ENCODE measurements at regions not wholly inside any gene's neighbourhood (a gene's known extent, or its start where the extent isn't known, plus 50 kb on each side); places are given as distances from the start of the nearest gene placed in this dataset.

DNA sequence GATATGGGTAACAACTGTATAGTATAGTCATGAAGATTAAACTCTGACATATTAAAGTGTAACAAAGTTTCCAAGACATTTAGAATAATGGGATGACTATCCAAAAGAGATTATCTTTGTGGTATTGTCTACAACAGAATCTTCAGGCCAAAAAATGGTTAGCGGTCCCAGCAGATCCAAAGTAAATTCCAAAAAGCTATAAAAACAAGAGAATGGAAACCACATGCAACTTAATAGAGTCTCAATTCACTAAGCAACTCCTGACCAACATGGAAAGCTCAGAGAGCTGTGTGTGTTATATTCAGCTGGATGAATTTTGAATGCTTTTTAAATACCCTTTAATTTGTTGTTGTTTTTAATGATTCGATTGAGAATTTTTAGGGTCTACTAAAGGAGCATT, 688.2 kb downstream of the CETN3 start:
- Mint-ChIP-seq H3K36me3 (ENCODE audit: insufficient read depth) (no peaks in the 10 kb centered on the region), H3K27me3 (no peaks in the 10 kb centered on the region), H3K4me3 (ENCODE audit: low read depth) (no peak overlapping the region), H3K27ac (no peak overlapping the region), H3K4me1 (ENCODE audit: low read depth) (no peaks in the 10 kb centered on the region), H3K9me3 (ENCODE audit: low read depth) (no peaks in the 10 kb centered on the region)
- TF ChIP-seq, protein P1, sequence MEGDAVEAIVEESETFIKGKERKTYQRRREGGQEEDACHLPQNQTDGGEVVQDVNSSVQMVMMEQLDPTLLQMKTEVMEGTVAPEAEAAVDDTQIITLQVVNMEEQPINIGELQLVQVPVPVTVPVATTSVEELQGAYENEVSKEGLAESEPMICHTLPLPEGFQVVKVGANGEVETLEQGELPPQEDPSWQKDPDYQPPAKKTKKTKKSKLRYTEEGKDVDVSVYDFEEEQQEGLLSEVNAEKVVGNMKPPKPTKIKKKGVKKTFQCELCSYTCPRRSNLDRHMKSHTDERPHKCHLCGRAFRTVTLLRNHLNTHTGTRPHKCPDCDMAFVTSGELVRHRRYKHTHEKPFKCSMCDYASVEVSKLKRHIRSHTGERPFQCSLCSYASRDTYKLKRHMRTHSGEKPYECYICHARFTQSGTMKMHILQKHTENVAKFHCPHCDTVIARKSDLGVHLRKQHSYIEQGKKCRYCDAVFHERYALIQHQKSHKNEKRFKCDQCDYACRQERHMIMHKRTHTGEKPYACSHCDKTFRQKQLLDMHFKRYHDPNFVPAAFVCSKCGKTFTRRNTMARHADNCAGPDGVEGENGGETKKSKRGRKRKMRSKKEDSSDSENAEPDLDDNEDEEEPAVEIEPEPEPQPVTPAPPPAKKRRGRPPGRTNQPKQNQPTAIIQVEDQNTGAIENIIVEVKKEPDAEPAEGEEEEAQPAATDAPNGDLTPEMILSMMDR (IDR thresholded peaks at IDR 0.05; ENCODE audit: unreplicated experiment) = no peak
- no peak for DNase-seq (ENCODE audit: low spot score, unreplicated experiment)

DNA sequence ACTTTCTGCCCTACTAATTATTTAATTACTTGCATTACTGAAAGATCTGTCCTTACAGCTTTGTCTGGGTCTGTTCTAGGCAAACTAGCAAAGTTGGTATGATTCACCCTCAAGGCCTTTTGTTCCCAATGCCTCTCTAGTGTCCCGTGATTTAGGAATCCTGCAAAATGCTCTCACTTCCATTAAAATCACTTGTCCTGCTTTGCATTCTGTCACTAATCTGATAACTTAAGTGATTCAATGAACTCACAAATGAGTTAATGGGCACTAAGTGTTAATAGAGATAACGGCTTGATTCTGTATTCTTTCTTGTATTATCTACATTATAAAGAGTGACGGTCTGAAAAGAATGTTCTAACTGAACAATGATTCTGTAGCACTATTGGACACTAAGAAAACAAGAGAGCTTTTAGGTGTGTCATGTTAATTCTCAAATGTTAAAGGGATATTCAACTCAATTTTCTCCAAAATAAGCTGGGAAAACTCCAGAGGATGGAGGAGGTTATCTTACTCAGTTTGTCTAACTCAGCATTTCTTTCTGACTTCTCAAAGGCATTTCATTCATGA, 697.3 kb downstream of the CETN3 start:
- no peaks in the 10 kb centered on the region for H3K36me3 Mint-ChIP-seq (ENCODE audit: insufficient read depth)
- H3K27ac Mint-ChIP-seq = no peak overlapping the region

DNA sequence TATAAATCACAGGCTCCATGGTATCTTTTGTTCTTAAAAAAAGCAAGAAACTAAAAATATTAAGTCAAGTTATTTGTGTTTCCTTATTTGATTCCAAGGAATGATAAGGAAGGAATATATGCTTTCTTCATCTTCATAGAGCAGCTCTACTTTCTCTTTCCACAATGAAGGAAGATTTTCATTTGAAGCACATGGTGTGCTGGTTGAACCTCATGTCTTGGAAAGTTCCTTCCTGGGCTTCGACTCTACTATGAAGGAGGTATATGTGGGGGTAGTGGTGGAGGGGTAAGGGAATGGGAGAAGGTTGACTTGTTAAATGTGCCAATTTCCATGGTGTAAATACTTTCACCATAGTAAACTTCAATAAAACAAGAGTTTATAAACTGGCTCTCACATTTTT, 698.0 kb downstream of the CETN3 start:
- no peaks in the 10 kb centered on the region for H3K27me3 Mint-ChIP-seq
- peaks cover 8% of the 10 kb centered on the region for H3K9me3 Mint-ChIP-seq (ENCODE audit: low read depth)
- H3K4me1 Mint-ChIP-seq (ENCODE audit: low read depth) = no peaks in the 10 kb centered on the region
- no peaks in the 10 kb centered on the region for H3K36me3 Mint-ChIP-seq (ENCODE audit: insufficient read depth)
- DNase-seq (ENCODE audit: low spot score, unreplicated experiment) = no peak
- no peak overlapping the region for H3K4me3 Mint-ChIP-seq (ENCODE audit: low read depth)
- TF ChIP-seq, protein P1 (IDR thresholded peaks at IDR 0.05; ENCODE audit: unreplicated experiment) = no peak
- H3K27ac Mint-ChIP-seq = no peak overlapping the region

More for the DNA sequence above, 697.3 kb downstream of the CETN3 start:
- H3K4me1 Mint-ChIP-seq (ENCODE audit: low read depth) = no peaks in the 10 kb centered on the region
- TF ChIP-seq, protein P1 (IDR thresholded peaks at IDR 0.05; ENCODE audit: unreplicated experiment) = no peak
- no peak for DNase-seq (ENCODE audit: low spot score, unreplicated experiment)
- H3K4me3 Mint-ChIP-seq (ENCODE audit: low read depth) = no peak overlapping the region
- peaks cover 8% of the 10 kb centered on the region for H3K9me3 Mint-ChIP-seq (ENCODE audit: low read depth)
- H3K27me3 Mint-ChIP-seq = no peaks in the 10 kb centered on the region

DNA sequence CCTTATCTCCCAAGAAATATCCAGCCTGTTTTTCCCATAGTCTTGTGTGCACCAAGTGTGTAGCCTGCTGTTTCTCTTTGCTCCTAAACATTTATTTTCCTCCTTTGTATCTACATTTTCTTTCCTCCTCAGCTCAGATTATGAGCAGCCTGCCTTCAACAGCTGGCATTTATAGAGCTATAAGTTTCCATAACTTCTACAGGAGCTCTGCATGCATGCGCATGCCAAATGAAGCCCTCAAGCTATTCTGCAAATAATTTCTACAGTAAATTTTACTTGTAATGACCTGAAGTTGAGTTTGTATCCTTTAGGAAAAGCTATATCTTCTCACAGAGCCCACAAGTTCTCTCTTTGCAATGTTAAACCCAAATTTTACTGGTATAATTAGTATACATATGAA, 699.5 kb downstream of the CETN3 start:
- Mint-ChIP-seq H3K4me3 (ENCODE audit: low read depth) (no peak overlapping the region), H3K36me3 (ENCODE audit: insufficient read depth) (no peaks in the 10 kb centered on the region)
- TF ChIP-seq, protein P1 (IDR thresholded peaks at IDR 0.05; ENCODE audit: unreplicated experiment) = no peak

DNA sequence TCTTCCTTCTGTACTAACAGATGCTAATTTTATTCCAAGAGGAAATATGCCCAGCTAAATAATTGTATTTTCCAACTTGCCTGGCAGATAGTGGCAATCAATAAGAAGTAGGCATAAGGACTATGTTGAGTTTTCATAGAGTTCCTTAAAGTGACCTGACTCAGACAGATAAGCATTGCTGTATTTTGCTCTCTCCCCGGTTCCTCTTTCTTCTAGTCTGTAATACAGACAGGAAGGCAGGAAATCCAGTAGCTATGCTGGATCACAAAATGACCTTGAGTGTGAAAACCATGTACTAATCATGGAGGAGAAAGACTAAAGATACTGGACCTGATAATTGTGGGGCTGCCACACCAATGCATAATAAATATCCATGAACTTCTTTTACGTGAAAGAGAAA, 701.7 kb downstream of the CETN3 start:
- no peak for DNase-seq (ENCODE audit: low spot score, unreplicated experiment)
- H3K4me3 Mint-ChIP-seq (ENCODE audit: low read depth) = no peak overlapping the region
- peaks cover 14% of the 10 kb centered on the region for H3K4me1 Mint-ChIP-seq (ENCODE audit: low read depth)
- TF ChIP-seq, protein P1 (IDR thresholded peaks at IDR 0.05; ENCODE audit: unreplicated experiment) = no peak
- H3K27me3 Mint-ChIP-seq = no peaks in the 10 kb centered on the region
- H3K36me3 Mint-ChIP-seq (ENCODE audit: insufficient read depth) = no peaks in the 10 kb centered on the region
- peaks cover 8% of the 10 kb centered on the region for H3K9me3 Mint-ChIP-seq (ENCODE audit: low read depth)
- no peak overlapping the region for H3K27ac Mint-ChIP-seq

More for the DNA sequence above, 699.5 kb downstream of the CETN3 start:
- Mint-ChIP-seq H3K27me3 (no peaks in the 10 kb centered on the region), H3K4me1 (ENCODE audit: low read depth) (peaks cover 9% of the 10 kb centered on the region), H3K9me3 (ENCODE audit: low read depth) (peaks cover 8% of the 10 kb centered on the region), H3K27ac (no peak overlapping the region)
- no peak for DNase-seq (ENCODE audit: low spot score, unreplicated experiment)
